ENCODE measurements at regions not wholly inside any gene's neighbourhood (a gene's known extent, or its start where the extent isn't known, plus 50 kb on each side); places are given as distances from the start of the nearest gene placed in this dataset.

DNA sequence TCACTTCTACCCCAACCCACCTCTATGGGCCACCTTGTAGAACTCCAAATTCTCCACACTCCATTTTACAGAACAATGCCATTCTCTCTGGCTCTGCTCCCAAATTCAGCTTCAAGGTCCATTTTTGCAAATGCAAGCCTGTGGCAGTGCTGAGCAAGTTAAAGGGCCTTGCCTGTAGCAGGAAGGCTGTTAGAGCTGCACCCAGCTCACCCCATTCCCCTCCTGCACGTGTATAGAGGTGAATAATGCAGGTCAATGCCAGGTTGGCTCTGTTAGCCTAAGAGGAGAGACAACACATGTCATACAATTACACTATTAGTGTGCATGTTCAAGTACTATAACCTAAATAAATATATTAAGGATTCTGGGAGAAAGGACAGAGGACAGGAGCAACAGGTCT is 120.4 kb downstream of the TBX5 start:
- H3K36me3 ChIP-seq (replicated peaks in 1 of 2; ENCODE audit: insufficient read depth in 1 of 2, low read depth in 2 of 2): no peaks in the 10 kb centered on the region
- no peak overlapping the region for H3K4me3 ChIP-seq
- ATAC-seq (no peak), DNase-seq (no peak)
- no peaks in the 10 kb centered on the region for H3K27me3 ChIP-seq
- intact Hi-C loops (cut with DNase I): no loop called here
- H3K9me3 ChIP-seq: no peaks in the 10 kb centered on the region
- TF ChIP-seq, protein P1, sequence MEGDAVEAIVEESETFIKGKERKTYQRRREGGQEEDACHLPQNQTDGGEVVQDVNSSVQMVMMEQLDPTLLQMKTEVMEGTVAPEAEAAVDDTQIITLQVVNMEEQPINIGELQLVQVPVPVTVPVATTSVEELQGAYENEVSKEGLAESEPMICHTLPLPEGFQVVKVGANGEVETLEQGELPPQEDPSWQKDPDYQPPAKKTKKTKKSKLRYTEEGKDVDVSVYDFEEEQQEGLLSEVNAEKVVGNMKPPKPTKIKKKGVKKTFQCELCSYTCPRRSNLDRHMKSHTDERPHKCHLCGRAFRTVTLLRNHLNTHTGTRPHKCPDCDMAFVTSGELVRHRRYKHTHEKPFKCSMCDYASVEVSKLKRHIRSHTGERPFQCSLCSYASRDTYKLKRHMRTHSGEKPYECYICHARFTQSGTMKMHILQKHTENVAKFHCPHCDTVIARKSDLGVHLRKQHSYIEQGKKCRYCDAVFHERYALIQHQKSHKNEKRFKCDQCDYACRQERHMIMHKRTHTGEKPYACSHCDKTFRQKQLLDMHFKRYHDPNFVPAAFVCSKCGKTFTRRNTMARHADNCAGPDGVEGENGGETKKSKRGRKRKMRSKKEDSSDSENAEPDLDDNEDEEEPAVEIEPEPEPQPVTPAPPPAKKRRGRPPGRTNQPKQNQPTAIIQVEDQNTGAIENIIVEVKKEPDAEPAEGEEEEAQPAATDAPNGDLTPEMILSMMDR (IDR thresholded peaks at IDR 0.05): no peak
- no peak for TF ChIP-seq POLR2A (IDR thresholded peaks at IDR 0.05)
- H3K4me1 ChIP-seq: no peaks in the 10 kb centered on the region
- 7 to 8% methylated on average over 1 of the region's 1 CpG for WGBS, 2 donors
- no peak overlapping the region for H3K27ac ChIP-seq

GRCh38 chr12:114284041-114284440 is 121.9 kb downstream of the TBX5 start:
- Histone ChIP-seq H3K9me3 (no peaks in the 10 kb centered on the region), H3K4me1 (no peaks in the 10 kb centered on the region), H3K36me3 (replicated peaks in 1 of 2; ENCODE audit: insufficient read depth in 1 of 2, low read depth in 2 of 2) (no peaks in the 10 kb centered on the region), H3K27ac (no peak overlapping the region), H3K27me3 (no peaks in the 10 kb centered on the region), H3K4me3 (no peak overlapping the region)
- DNase-seq (no peak), ATAC-seq (no peak)
- WGBS, 2 donors: 25 to 51% methylated on average over 4 of the region's 4 CpGs
- intact Hi-C loops (cut with DNase I): no loop called here
- TF ChIP-seq, protein P1 (IDR thresholded peaks at IDR 0.05): no peak
- no peak for TF ChIP-seq POLR2A (IDR thresholded peaks at IDR 0.05)

- intact Hi-C loops (cut with DNase I): no loop called here
- Histone ChIP-seq H3K36me3 (replicated peaks in 1 of 2; ENCODE audit: insufficient read depth in 1 of 2, low read depth in 2 of 2) (no peaks in the 10 kb centered on the region), H3K9me3 (no peaks in the 10 kb centered on the region), H3K4me3 (no peak overlapping the region), H3K27me3 (no peaks in the 10 kb centered on the region), H3K27ac (no peak overlapping the region), H3K4me1 (no peaks in the 10 kb centered on the region)
- ATAC-seq (no peak), DNase-seq (no peak)
- 18 to 30% methylated on average over 3 of the region's 3 CpGs for WGBS, 2 donors
- TF ChIP-seq, protein P1 (IDR thresholded peaks at IDR 0.05): no peak
Measured at GRCh38 chr12:114275932-114276785, 129.8 kb downstream of the TBX5 start.

- intact Hi-C loops (cut with DNase I): no loop called here
- 61% methylated on average over 4 of the region's 4 CpGs for WGBS, 2 donors
- no peak for DNase-seq
- Histone ChIP-seq H3K36me3 (replicated peaks in 1 of 2; ENCODE audit: insufficient read depth in 1 of 2, low read depth in 2 of 2) (no peaks in the 10 kb centered on the region), H3K9me3 (no peaks in the 10 kb centered on the region), H3K27me3 (no peaks in the 10 kb centered on the region), H3K4me3 (no peak overlapping the region), H3K4me1 (no peaks in the 10 kb centered on the region), H3K27ac (no peak overlapping the region)
- ATAC-seq: no peak
- TF ChIP-seq POLR2A (IDR thresholded peaks at IDR 0.05): no peak
- TF ChIP-seq, protein P1 (IDR thresholded peaks at IDR 0.05): no peak
Measured at GRCh38 chr12:114275086-114275485, 130.9 kb downstream of the TBX5 start.

GRCh38 chr12:114274131-114274530 is 131.8 kb downstream of the TBX5 start:
- Histone ChIP-seq H3K27ac (no peak overlapping the region), H3K4me1 (no peaks in the 10 kb centered on the region), H3K36me3 (replicated peaks in 1 of 2; ENCODE audit: insufficient read depth in 1 of 2, low read depth in 2 of 2) (no peaks in the 10 kb centered on the region), H3K9me3 (no peaks in the 10 kb centered on the region), H3K4me3 (no peak overlapping the region), H3K27me3 (no peaks in the 10 kb centered on the region)
- no peak for ATAC-seq
- TF ChIP-seq, protein P1 (IDR thresholded peaks at IDR 0.05): no peak
- TF ChIP-seq POLR2A (IDR thresholded peaks at IDR 0.05): no peak
- 27 to 31% methylated on average over 1 of the region's 1 CpG for WGBS, 2 donors
- DNase-seq: no peak
- intact Hi-C loops (cut with DNase I): no loop called here

All from body of pancreas (tissue), 4 donors.